ENCODE measurements at regions not wholly inside any gene's neighbourhood (a gene's known extent, or its start where the extent isn't known, plus 50 kb on each side); places are given as distances from the start of the nearest gene placed in this dataset.
"Not testable (repeated sequence)": the region's sequence is repeated elsewhere in the genome, so short reads cannot be mapped to it uniquely, and the experiment has no call there.

- intact Hi-C loops (cut with micrococcal nuclease) = no loop called here
Measured at GRCh38 chr3:180743813-180744590, 64.7 kb upstream of the CCDC39 start.

DNA sequence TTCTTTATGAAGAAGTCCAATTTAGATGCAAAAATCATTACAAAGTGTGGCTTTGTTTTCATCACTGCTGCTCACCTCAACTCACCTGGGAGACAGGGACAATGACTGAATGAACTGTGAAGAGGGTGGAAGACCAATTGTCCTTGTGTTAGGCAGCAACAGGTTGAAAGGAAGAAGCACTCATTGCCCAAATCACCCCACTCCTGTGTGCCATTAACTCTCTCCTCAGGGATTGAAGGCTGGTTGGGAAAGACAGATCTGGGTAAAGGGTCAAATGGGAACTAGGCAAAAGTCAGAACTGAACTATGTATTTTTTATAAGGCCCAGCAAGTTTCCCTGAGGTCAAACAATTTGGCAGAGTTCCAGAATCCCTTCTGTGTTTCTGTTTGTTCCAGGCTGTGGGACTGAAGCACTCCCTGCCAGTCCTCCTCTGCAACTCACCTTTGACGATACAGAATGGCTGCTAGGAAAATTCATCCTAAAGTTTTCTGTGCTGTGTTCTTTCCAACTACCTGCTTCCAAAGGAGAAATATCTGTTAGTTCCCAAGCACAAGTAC, 68.6 kb upstream of the CCDC39 start:
- intact Hi-C loops (cut with micrococcal nuclease) = no loop called here

DNA sequence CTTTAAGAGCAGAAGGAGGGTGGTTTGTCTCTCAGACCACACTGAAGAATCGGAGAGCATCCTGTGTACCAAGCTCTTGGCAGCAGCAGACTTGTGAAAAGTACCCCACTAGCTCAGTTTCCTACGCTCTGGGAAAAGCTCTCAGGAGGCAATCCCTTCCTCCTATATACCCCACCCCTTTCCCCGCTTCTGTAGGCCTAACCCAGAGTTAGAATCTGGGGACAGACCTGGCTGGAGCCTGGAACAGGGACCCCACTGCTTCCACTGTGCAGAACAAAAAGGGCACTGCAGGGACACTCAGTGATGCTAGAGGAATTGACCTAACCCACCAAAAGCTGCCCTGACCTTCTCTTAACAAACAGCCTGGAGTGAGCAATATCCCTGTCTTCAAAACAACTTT, 70.0 kb upstream of the CCDC39 start:
- intact Hi-C loops (cut with micrococcal nuclease) = no loop called here

- intact Hi-C loops (cut with micrococcal nuclease) = no loop called here
Measured at GRCh38 chr3:180749796-180750195, 70.5 kb upstream of the CCDC39 start.

GRCh38 chr3:180755556-180755955, 76.3 kb upstream of the CCDC39 start:
- intact Hi-C loops (cut with micrococcal nuclease) = no loop called here

DNA sequence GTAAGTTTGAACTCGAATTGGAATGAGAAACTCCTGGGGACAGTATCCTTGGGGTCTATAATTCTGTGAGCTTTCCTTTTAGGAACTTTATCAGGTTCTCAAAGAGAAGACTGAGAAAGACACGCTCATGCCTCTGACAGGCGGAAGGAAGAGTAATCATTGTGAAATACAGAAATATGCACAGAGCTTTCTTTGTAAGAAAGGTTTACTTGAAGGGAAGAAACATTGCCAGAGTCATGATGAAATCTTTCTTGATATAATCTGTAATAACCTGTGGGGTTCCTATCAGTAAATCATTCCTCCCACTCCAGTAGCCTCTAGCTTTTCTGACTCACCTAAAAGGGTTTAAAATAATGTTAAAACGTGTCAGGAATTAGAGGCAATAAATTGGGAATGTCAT, 83.6 kb upstream of the CCDC39 start:
- intact Hi-C loops (cut with micrococcal nuclease) = no loop called here

DNA sequence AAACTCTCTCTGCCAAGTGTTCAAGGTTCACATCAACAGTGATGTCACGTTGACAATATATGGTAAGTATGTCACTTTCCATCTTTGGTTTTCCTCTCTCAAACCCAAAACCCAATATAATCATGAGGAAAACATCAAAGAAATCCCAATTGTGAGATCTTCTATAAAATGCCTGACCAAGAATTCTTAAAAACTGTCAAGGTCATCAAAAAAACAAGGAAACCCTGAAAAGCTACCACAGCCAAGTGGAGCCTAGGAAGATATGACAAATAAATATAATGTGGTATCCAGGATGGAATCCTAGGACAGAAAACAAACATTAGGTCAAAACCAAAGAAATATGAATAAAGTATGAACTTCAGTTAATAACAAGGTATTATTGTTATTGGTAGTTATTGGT, 85.2 kb upstream of the CCDC39 start:
- intact Hi-C loops (cut with micrococcal nuclease) = no loop called here

GRCh38 chr3:180770639-180771038, 91.3 kb upstream of the CCDC39 start:
- intact Hi-C loops (cut with micrococcal nuclease) = no loop called here

DNA sequence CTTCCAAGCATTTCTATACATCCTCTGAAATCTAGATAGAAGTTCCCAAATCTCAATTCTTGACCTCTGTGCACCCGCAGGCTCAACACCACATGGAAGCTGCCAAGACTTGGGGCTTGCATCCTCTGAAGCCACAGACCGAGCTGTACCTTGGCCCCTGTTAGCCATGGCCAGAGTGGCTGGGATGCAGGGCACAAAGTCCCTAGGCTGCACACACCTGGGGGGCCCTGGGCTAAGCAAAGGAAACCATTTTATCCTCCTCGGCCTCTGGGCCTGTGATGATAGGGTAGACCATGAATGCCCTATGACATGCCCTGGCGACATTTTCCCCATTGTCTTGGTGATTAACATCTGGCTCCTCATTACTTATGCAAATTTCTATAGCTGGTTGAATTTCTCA, 97.1 kb upstream of the CCDC39 start:
- intact Hi-C loops (cut with micrococcal nuclease) = no loop called here

GRCh38 chr3:180782195-180782984, 103.1 kb upstream of the CCDC39 start:
- intact Hi-C loops (cut with micrococcal nuclease) = no loop called here

- intact Hi-C loops (cut with micrococcal nuclease) = not testable (repeated sequence)
Measured at GRCh38 chr3:180786227-180786626, 106.9 kb upstream of the CCDC39 start.

DNA sequence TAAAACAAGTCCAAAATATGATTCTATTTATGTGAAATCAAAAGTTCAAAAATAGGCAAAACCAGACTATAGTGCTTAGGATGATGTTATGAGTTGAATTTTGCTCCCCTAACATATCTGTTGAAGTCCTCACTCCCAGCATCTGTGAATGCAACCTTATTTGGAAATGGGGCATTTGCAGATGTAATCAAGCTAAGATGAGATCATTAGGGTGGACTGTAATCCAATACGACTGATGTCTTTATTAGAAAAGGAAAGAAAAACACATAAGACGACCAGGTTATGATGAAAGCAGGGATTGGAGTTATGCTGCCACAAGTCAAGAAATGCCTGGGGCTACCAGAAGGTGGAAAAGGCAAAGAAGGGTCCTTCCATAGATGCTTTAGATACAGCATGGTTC, 110.5 kb upstream of the CCDC39 start:
- intact Hi-C loops (cut with micrococcal nuclease) = no loop called here

DNA sequence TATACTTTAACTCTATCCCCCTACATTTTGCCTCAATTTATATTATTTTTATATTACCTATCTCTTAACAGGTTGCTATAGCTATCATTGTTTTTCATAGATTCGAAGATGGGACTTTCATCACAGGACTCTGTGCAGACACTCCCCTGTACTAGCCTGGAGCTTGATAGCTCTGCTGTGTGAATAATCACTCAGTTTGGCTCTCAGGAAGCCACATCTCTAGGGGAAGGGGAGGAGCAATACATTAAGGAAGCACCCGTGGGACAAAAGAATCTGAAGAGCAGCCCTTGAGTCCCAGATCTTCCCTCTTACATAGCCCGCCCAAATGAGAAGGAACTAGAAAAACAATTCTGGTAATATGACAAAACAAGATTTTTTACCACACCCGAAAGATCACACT, 114.3 kb upstream of the FXR1 start:
- intact Hi-C loops (cut with micrococcal nuclease) = no loop called here

DNA sequence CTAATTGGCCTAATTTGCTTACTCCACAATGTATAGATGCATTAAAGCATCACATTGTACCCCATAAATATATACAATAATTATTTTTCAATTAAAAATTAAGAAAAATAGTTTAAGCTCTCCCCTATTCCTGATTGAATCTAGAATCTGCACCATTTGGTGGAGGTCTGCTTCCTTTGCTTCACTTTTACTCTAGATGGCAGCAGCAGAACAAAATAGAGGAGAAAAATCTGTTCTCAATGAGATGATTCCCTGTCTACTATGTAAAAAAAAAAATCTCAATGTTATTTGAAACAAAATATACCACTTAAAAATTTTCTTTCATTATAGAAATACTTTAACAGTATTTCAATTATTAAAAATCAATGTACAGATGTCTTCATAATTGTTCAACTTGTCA, 109.6 kb upstream of the FXR1 start:
- intact Hi-C loops (cut with micrococcal nuclease) = no loop called here

GRCh38 chr3:180804916-180805315, 107.6 kb upstream of the FXR1 start:
- intact Hi-C loops (cut with micrococcal nuclease) = loop anchor here (1.0 kb wide), 1 partner anchor 46 kb away; no protein-coding TSS in a partner anchor

DNA sequence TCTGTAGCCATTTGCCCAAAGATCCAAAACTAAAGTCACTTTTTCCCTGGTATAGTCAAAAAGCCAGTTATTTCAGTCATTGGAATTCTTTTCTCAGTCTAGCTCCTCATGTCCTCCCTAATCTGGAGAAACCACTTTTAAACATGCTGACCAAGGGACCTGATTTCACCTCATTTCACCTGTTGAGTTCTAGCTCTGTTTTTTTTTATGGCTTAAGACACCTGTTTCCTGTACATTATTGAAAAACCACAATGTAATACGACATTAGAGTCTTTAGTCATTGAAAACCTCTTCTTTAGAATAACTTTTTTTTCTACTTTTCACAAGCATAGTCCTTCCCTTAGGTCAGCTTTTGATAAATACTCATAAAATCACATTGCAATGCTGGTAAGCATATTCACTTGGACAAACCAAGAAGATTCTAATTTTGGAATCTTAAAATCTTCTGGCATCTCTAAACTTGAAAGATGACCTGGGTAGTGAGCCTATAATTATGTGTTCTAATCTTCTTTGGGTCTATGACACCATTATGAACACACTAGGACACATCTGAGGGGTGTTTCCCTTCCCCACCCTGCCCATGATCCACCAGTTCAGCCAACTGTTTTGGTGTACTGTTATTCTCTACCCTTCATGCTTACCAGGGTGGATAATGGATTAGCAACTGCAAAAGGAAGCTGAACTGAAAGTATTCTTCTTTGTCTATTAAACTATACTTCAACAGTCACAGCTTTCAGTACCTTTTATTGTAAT, 103.5 kb upstream of the FXR1 start:
- intact Hi-C loops (cut with micrococcal nuclease) = no loop called here

GRCh38 chr3:180820400-180820799, 92.1 kb upstream of the FXR1 start:
- intact Hi-C loops (cut with micrococcal nuclease) = no loop called here

- intact Hi-C loops (cut with micrococcal nuclease) = no loop called here
Measured at GRCh38 chr3:180825964-180826363, 86.5 kb upstream of the FXR1 start.

GRCh38 chr3:180827171-180827570, 85.3 kb upstream of the FXR1 start:
- intact Hi-C loops (cut with micrococcal nuclease) = no loop called here

DNA sequence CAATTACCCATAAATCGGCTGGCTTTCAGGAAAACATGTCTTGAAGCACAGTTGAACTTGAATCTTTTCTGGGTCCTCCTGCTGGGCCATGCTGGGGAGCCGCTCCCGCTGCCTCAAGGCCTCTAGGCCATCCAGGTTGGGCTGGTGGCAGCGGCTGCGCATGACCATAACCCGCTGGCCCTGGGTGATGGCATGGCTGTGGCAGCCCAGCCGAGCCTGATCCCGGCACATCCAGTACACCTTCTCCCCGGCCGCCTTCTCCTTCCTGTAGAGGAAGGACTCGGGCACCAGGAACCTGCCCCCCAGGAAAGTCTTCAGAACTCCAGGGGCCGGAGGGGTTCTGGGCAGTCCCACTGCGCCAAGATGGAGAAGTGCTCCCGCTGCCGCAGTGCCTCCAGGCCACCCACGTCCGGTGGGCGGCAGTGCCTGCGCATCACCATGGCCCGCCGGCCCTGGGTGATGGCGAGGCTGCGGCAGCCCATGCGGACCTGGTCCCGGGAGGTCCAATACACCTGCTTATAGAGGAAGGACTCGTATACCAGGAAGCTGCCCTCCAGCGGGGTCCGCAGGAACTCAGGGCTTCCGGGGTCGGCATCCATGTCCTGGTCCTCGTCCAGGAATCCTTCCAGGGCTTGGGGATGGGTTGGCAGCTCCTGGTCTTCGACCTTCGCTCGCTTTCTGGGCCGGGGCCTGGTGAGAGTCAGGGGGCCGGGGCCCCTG, 84.3 kb upstream of the FXR1 start:
- intact Hi-C loops (cut with micrococcal nuclease) = no loop called here

All from T-helper 1 cell treated with Interleukin-12 subunit alpha and Interleukin-12 subunit beta and Interleukin-4 antibody, amounts not matched to agents 30 ng/mL and 1 ng/mL, for 36 hours (primary cell).